SK-N-SH treated with all-trans-retinoic acid at 6 μM for 48 hours (cell line): ENCODE measurements at regions not wholly inside any gene's neighbourhood (a gene's known extent, or its start where the extent isn't known, plus 50 kb on each side); places are given as distances from the start of the nearest gene placed in this dataset.
"Not testable (repeated sequence)": the region's sequence is repeated elsewhere in the genome, so short reads cannot be mapped to it uniquely, and the experiment has no call there.

Experiments
- ATAC-seq: fragments of 200-7000 bp; cut with Tn5 transposase; 3 replicates; pipeline ENCODE4 v1.9.1; 2020; ENCODE audit warnings: mild to moderate bottlenecking, moderate library complexity
- ARNTL ChIP-seq: fragments of 450-650 bp; formaldehyde crosslinking; IDR thresholded peaks from 2 replicates; pipeline ENCODE4 v1.5.0; 2020; ENCODE audit warnings: low read depth, mild to moderate bottlenecking, moderate library complexity, borderline replicate concordance
- BACH2 ChIP-seq: fragments of 250-450 bp; sonication (Bioruptor Pico); IDR thresholded peaks from 2 replicates; pipeline ENCODE4 v1.9.0; 2021; ENCODE audit warnings: mild to moderate bottlenecking, borderline replicate concordance
- CREB5 ChIP-seq: fragments of 250-450 bp; sonication (Bioruptor Pico); IDR thresholded peaks from 2 replicates; pipeline ENCODE4 v1.5.1; 2020; ENCODE audit warnings: low read depth, mild to moderate bottlenecking, moderate library complexity
- CSDC2 ChIP-seq: fragments of 250-450 bp; sonication (Bioruptor Pico); IDR thresholded peaks from 2 replicates; pipeline ENCODE4 v1.5.0; 2020; ENCODE audit warnings: mild to moderate bottlenecking, moderate library complexity
- CSRNP3 ChIP-seq: fragments of 250-450 bp; sonication (Bioruptor Pico); IDR thresholded peaks from 2 replicates; pipeline ENCODE4 v1.5.1; 2021; ENCODE audit warnings: mild to moderate bottlenecking, moderate library complexity
- ESRRG ChIP-seq: fragments of 250-450 bp; sonication (Bioruptor Pico); IDR thresholded peaks from 2 replicates; pipeline ENCODE4 v1.6.1; 2021; ENCODE audit warnings: mild to moderate bottlenecking
- ISL1 ChIP-seq: fragments of 250-450 bp; sonication (Bioruptor Pico); IDR thresholded peaks from 2 replicates; pipeline ENCODE4 v2.1.2; 2022; ENCODE audit warnings: mild to moderate bottlenecking, moderate library complexity
- OSR1 ChIP-seq: fragments of 250-450 bp; sonication (Bioruptor Pico); IDR thresholded peaks from 2 replicates; pipeline ENCODE4 v1.8.0; 2022; ENCODE audit warnings: moderate library complexity, mild to moderate bottlenecking, inconsistent platforms
- PPARA ChIP-seq: fragments of 250-450 bp; sonication (Bioruptor Pico); IDR thresholded peaks from 2 replicates; pipeline ENCODE4 v1.5.0; 2020; ENCODE audit warnings: mild to moderate bottlenecking, borderline replicate concordance
- RARB ChIP-seq: fragments of 250-450 bp; sonication (Bioruptor Pico); IDR thresholded peaks from 2 replicates; pipeline ENCODE4 v1.8.0; 2021; ENCODE audit warnings: mild to moderate bottlenecking, moderate library complexity
- SNAI2 ChIP-seq: fragments of 250-450 bp; sonication (Bioruptor Pico); IDR thresholded peaks from 2 replicates; pipeline ENCODE4 v1.5.0; 2020; ENCODE audit warnings: mild to moderate bottlenecking, moderate library complexity
- TCF4 ChIP-seq: fragments of 250-450 bp; sonication (Bioruptor Pico); IDR thresholded peaks from 2 replicates; pipeline ENCODE4 v1.8.0; 2021; ENCODE audit warnings: mild to moderate bottlenecking, moderate library complexity, borderline replicate concordance
- TOX ChIP-seq: fragments of 250-450 bp; sonication (Bioruptor Pico); IDR thresholded peaks from 2 replicates; pipeline ENCODE4 v1.8.0; 2021; ENCODE audit warnings: mild to moderate bottlenecking, moderate library complexity, borderline replicate concordance
- ZC3H10 ChIP-seq: fragments of 250-450 bp; sonication (Bioruptor Pico); IDR thresholded peaks from 2 replicates; pipeline ENCODE4 v1.5.1; 2021; ENCODE audit warnings: mild to moderate bottlenecking, moderate library complexity
- ZFP3 ChIP-seq: fragments of 250-450 bp; sonication (Bioruptor Pico); IDR thresholded peaks from 2 replicates; pipeline ENCODE4 v1.5.0; 2020; ENCODE audit warnings: mild to moderate bottlenecking, moderate library complexity
- ZFP30 ChIP-seq: fragments of 450-650 bp; formaldehyde crosslinking; IDR thresholded peaks from 2 replicates; pipeline ENCODE4 v1.5.0; 2022; ENCODE audit warnings: mild to moderate bottlenecking, moderate library complexity
- ZNF565 ChIP-seq: fragments of 450-650 bp; formaldehyde crosslinking; conservative IDR thresholded peaks from 2 replicates; pipeline ENCODE4 v1.5.0; 2020; ENCODE audit warnings: low read depth, mild to moderate bottlenecking, moderate library complexity
- ZNF70 ChIP-seq: fragments of 450-650 bp; formaldehyde crosslinking; IDR thresholded peaks from 2 replicates; pipeline ENCODE4 v1.5.0; 2020; ENCODE audit warnings: mild to moderate bottlenecking, moderate library complexity
- ZNF8 ChIP-seq: fragments of 450-650 bp; formaldehyde crosslinking; IDR thresholded peaks from 2 replicates; pipeline ENCODE4 v1.5.0; 2020; ENCODE audit warnings: mild to moderate bottlenecking, moderate library complexity
- TF ChIP-seq, protein P1 (sequence below): fragments of 250-450 bp; sonication (Bioruptor Pico); IDR thresholded peaks from 2 replicates; pipeline ENCODE4 v1.8.0; 2021; ENCODE audit warnings: low read depth, mild to moderate bottlenecking, moderate library complexity, borderline replicate concordance
- TF ChIP-seq, protein P2 (sequence below): fragments of 250-450 bp; sonication (Bioruptor Pico); IDR thresholded peaks from 2 replicates; pipeline ENCODE4 v1.8.0; 2020; ENCODE audit warnings: mild to moderate bottlenecking, moderate library complexity, borderline replicate concordance
- TF ChIP-seq, protein P3 (sequence below): fragments of 250-450 bp; sonication (Bioruptor Pico); IDR thresholded peaks from 2 replicates; pipeline ENCODE4 v1.5.0; 2020; ENCODE audit warnings: mild to moderate bottlenecking, moderate library complexity

DNA sequence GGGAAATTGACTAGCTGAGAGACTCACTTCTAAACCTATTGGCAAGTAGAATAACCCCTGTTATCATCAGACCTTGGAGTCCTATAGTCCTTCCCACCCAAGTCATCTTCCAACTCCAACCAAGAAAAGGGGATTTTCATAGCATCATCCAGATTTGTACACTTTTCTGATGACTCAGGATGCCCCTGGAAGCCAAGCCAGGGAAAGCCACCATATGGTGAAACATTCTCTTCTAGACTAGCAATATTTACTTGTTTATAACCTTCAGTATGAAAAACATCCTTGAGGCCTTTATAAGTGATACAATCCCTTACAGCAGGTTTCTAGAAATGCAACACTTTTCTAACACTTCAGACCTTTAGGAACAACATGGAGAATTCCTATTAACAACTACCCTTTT lies 618.8 kb upstream of the CDH11 start:
- no peak for TF ChIP-seq SNAI2 (CRISPR knock-in tag)
- TF ChIP-seq ZC3H10 (CRISPR knock-in tag), result no peak
- no peak for ATAC-seq

- TF ChIP-seq SNAI2 (CRISPR knock-in tag) (no peak), ZNF70 (CRISPR knock-in tag) (no peak), ZNF565 (CRISPR knock-in tag) (no peak), CSDC2 (CRISPR knock-in tag) (no peak), BACH2 (CRISPR knock-in tag) (no peak), ZFP3 (CRISPR knock-in tag) (no peak), ISL1 (CRISPR knock-in tag) (no peak), ESRRG (CRISPR knock-in tag) (no peak), TCF4 (CRISPR knock-in tag) (no peak), ZFP30 (no peak)
- TF ChIP-seq, protein P1, sequence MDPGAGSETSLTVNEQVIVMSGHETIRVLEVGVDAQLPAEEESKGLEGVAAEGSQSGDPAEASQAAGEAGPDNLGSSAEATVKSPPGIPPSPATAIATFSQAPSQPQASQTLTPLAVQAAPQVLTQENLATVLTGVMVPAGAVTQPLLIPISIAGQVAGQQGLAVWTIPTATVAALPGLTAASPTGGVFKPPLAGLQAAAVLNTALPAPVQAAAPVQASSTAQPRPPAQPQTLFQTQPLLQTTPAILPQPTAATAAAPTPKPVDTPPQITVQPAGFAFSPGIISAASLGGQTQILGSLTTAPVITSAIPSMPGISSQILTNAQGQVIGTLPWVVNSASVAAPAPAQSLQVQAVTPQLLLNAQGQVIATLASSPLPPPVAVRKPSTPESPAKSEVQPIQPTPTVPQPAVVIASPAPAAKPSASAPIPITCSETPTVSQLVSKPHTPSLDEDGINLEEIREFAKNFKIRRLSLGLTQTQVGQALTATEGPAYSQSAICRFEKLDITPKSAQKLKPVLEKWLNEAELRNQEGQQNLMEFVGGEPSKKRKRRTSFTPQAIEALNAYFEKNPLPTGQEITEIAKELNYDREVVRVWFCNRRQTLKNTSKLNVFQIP, result no peak
- ATAC-seq, result no peak
Observed at GRCh38 chr16:65739518-65739917, 617.7 kb upstream of the CDH11 start.

- no peak for TF ChIP-seq OSR1
- ATAC-seq, result no peak; the same call in 2 of the 3 replicates
Observed at GRCh38 chr16:65737831-65738230, 616.0 kb upstream of the CDH11 start.

DNA sequence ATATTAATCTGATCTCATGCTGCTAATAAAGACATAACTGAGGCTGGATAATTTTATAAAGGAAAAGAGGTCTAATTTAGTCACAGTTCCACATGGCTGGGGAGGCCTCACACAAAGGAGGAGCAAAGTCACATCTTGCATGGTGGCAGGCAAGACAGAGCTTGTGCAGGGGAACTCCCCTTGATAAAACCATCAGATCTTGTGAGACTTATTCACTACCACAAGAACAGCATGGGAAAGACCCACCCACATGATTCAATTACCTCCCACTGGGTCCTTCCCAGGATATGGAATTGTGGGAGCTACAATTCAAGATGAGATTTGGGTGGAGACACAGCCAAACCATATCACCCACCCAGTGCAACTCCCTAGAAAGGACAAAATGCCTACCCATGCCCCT lies 613.8 kb upstream of the CDH11 start:
- not testable (repeated sequence) for ATAC-seq

DNA sequence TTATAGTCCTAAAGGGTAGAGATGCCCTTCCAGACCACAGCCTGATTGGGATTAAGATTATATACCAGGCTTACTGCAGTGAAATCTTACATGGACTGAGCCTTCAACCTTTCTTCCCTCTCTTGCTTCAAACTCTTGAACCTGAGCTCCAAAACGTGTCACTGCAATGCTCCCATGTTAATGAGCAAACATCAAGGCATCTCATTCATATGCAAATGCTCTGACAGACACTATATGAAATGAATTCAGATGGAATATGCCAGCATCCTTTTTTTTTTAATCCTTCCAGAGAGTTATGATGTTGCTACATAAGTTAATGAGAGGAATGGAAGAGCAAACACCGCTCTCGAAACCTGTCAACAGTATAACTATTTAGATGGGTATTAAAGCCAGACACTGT lies 611.9 kb upstream of the CDH11 start:
- TF ChIP-seq RARB, result no peak
- no peak for TF ChIP-seq OSR1
- no peak for TF ChIP-seq ZNF8 (CRISPR knock-in tag)
- TF ChIP-seq PPARA (CRISPR knock-in tag), result no peak
- TF ChIP-seq, protein P1, result no peak
- no peak for TF ChIP-seq CREB5 (CRISPR knock-in tag)
- TF ChIP-seq, protein P2, sequence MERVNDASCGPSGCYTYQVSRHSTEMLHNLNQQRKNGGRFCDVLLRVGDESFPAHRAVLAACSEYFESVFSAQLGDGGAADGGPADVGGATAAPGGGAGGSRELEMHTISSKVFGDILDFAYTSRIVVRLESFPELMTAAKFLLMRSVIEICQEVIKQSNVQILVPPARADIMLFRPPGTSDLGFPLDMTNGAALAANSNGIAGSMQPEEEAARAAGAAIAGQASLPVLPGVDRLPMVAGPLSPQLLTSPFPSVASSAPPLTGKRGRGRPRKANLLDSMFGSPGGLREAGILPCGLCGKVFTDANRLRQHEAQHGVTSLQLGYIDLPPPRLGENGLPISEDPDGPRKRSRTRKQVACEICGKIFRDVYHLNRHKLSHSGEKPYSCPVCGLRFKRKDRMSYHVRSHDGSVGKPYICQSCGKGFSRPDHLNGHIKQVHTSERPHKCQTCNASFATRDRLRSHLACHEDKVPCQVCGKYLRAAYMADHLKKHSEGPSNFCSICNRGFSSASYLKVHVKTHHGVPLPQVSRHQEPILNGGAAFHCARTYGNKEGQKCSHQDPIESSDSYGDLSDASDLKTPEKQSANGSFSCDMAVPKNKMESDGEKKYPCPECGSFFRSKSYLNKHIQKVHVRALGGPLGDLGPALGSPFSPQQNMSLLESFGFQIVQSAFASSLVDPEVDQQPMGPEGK (CRISPR knock-in tag), result no peak
- no peak for TF ChIP-seq TOX (CRISPR knock-in tag)
- no peak for TF ChIP-seq ARNTL
- TF ChIP-seq SNAI2 (CRISPR knock-in tag), result no peak
- TF ChIP-seq ESRRG (CRISPR knock-in tag), result no peak
- no peak for TF ChIP-seq ZNF70 (CRISPR knock-in tag)
- TF ChIP-seq BACH2 (CRISPR knock-in tag), result no peak
- no peak for TF ChIP-seq CSRNP3 (CRISPR knock-in tag)
- TF ChIP-seq, protein P3, sequence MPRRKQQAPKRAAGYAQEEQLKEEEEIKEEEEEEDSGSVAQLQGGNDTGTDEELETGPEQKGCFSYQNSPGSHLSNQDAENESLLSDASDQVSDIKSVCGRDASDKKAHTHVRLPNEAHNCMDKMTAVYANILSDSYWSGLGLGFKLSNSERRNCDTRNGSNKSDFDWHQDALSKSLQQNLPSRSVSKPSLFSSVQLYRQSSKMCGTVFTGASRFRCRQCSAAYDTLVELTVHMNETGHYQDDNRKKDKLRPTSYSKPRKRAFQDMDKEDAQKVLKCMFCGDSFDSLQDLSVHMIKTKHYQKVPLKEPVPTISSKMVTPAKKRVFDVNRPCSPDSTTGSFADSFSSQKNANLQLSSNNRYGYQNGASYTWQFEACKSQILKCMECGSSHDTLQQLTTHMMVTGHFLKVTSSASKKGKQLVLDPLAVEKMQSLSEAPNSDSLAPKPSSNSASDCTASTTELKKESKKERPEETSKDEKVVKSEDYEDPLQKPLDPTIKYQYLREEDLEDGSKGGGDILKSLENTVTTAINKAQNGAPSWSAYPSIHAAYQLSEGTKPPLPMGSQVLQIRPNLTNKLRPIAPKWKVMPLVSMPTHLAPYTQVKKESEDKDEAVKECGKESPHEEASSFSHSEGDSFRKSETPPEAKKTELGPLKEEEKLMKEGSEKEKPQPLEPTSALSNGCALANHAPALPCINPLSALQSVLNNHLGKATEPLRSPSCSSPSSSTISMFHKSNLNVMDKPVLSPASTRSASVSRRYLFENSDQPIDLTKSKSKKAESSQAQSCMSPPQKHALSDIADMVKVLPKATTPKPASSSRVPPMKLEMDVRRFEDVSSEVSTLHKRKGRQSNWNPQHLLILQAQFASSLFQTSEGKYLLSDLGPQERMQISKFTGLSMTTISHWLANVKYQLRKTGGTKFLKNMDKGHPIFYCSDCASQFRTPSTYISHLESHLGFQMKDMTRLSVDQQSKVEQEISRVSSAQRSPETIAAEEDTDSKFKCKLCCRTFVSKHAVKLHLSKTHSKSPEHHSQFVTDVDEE (CRISPR knock-in tag), result no peak
- no peak for TF ChIP-seq ZC3H10 (CRISPR knock-in tag)
- TF ChIP-seq ZNF565 (CRISPR knock-in tag), result no peak
- TF ChIP-seq ISL1 (CRISPR knock-in tag), result no peak
- no peak for TF ChIP-seq ZFP30
- TF ChIP-seq TCF4 (CRISPR knock-in tag), result no peak
- TF ChIP-seq, all 23 proteins: peak for 0
- ATAC-seq, result no peak
